ENCODE measurements at regions not wholly inside any gene's neighbourhood (a gene's known extent, or its start where the extent isn't known, plus 50 kb on each side); places are given as distances from the start of the nearest gene placed in this dataset.
"Not testable (repeated sequence)": the region's sequence is repeated elsewhere in the genome, so short reads cannot be mapped to it uniquely, and the experiment has no call there.

DNA sequence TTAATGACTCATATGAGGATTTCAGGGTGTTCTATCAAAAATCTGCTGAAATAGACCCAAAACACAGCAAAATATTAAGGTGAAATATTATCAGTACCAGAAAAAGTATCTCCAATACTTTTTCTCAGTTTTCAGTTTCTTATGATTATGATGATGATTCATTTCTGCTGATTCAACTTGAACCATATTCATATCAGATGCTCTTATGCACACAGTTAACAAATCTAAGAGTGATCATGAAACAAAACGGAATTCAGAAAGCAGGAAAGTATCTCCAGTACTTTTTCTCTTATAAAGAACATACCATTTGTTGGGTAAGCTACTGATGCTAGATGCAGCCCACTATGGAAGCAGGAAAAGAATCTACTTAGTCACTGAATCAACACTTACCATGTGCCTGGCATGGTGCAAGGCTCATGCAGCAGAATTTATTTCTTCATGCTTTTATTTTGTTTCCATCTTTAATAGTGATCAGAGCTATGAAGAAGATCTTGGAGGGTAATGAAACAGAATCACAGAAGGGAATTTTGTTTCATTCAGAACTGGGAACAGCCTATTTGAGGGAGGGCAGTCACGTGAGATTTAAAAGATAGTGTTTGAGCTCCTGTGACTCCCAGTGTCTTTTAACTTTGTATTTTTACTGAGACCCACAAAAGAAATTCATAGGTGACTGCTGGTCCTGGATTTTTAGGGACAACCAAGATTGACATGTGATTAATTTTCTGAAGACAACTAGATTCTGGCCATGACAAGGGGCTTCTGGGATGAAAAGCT lies 480.6 kb downstream of the SETD4 start:
- DNase-seq (ENCODE audit: low spot score) (no peak), ATAC-seq (no peak)

DNA sequence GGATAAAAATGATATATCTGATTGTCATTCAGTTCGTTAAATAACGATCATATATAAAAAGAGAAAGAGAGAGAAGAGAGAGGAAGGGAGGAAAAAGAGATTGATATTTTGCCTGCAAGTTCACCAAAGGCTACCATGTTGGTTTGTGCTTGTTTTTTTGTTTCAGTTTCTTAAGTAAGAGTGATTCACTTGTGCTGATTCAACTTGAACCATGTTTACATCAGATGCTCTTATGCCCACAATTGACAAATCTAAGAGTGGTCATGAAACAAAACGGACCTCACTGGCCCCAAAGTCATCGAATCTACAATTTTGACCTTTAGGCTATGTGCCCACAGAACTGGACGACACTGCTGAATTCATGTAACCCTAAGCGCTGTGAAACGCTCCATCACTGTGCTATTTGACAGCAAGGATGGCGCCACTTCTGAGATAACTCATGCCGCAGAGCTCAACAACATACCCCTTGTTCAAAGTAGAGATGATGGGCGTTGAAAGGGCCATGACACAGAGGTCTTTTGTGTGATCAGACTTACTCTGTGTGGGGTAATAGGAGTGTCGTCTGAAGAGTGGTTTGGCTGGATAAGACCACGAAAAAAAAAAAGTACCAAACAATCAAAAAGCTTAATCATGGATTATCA lies 481.4 kb downstream of the SETD4 start:
- ATAC-seq, result no peak
- no peak for DNase-seq (ENCODE audit: low spot score)

DNA sequence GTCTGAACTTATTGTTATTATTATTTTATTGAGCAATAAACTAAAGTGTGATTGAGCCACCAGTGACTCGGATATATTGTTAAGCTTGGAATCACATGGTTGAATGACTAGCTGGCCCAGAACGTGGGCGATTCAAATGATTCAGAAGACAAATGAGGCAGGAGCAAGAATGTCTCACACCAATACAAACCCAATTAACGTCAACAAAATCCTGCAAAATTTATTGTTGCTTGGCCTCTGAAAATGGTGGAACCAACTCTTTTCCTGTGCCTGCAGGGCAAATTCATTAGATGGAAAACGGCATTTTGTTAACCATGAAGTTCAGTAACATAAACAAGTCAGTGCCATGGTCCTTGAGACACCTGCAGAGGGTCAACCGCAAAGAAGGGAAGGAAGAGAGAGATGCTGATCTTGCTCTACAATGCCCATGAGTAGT lies 482.0 kb downstream of the SETD4 start:
- DNase-seq (ENCODE audit: low spot score) (no peak), ATAC-seq (no peak)

DNA sequence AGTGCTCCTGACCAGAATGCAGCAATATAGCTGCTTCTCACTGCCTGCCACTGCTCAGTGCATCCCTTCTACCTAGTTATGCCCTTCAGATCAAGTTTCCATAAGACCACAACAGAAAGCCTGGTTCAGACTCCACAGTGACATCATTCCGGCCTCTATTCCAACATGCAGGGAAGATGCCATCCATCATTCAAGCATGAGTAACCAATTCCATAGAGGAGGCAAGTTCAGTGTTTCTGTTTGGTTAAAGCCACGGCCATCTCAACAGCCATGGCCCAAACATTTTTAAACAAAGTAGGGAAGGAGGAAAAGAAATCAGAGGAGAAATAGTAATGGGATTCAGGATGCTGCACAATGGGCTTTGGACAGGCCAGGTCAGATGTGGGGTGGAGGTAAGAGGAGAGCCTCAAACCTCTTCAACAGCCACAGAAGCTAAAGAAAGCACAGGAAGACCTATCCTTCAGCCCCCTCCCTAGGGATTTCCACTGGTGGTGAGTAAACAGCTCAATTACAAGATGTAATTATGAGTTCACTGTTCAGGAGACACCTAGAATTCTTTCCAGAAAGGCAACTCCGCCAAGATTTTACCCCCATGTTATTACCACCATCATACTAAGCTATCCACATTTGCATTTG lies 484.9 kb downstream of the SETD4 start:
- ATAC-seq, result no peak
- DNase-seq (ENCODE audit: low spot score), result no peak

DNA sequence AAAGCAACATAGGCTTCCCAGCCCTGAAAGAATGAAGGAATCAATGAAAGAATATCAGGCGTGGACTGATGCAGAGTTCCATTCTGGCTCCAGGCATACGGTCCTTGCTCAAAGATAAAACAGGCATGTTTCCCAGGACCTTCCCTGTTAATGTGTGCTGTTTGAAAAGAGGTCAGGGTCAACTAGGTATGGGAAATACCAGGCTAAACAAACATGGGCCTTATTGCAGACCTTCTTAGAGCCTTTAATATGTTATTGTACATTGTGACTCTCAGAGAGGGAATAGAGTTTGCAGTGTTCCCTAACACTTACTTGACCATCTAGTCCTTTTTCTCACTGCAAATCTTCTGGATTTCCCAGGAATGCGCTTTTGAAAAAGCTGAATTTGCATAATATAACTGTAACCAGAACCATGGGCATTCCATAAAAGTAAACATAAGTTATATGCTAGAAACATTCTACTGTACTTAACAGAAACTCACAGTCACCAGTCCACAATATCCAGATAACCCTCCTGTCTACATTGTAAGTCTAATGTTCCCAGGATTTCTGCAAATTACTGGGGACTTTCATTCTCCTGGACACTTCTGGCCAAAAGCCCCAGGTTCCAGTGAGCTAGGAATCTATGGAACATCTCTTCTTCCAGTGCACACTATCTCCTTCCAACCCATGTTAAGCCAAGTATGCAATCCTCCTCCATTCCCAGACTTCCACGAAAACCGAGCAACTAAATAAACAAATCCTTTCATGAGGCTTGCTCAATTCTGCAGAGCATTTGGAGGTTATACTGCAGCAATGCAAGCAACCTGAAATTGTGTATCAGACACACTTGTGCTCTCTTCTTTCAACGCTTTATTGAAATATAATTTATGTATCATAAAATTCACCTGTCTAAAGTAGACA lies 486.6 kb downstream of the SETD4 start:
- peak; percentile 71 for ATAC-seq
- DNase-seq (ENCODE audit: low spot score), result no peak

DNA sequence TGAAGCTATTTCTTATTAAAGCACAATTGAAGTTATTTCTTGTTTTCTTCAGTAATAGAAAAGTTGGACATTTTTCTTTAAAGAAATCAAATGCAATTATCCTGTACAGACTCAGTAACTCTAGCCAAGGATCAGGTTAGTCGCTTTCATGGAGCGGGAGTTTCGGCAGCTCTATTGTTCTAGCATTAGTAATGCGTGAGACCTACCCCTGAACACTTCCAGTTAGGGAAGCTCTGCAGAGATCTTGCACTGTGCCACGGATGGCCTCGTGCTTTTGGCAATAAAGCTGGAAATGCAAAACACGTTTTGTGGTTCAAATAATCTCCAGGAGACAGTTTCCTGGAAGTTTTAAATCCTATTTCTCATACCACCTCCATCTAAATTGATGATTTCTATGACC lies 488.4 kb downstream of the SETD4 start:
- no peak for ATAC-seq
- no peak for DNase-seq (ENCODE audit: low spot score)

DNA sequence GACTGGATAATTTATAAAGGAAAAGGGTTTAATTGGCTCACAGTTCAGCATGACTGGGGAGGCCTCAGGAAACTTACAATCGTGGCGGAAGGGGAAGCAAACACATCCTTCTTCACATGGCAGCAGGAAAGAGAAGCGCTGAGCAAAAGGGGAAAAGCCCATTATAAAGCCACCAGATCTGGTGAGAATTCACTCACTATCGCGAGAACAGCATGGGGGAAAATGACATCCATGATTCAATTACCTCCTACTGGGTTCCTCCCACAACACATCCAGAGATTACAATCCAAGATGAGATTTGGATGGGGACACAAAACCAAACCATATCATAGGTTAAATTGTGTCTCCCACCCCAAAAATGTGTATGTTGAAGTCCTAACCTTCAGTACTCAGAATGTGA lies 491.7 kb downstream of the SETD4 start:
- DNase-seq (ENCODE audit: low spot score) (no peak), ATAC-seq (no peak)

DNA sequence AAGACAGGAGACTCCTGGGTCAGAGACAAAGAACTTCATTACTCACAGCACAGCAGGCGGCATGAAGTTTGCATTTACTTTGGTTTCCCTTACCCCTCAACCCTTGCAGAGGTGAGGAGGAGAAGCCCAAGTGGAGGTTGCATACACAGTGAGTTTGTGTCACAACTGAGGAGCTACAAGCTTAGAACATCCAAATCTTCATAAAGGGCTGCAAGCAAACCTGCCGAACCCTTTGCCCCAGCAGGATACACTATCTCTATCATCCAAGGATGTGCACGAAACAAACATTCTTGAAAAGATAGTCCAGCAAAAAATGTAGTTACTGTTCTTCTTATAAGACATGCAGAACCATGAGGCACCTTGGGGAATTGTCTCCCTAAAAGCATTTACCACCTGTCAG lies 493.5 kb downstream of the SETD4 start:
- no peak for DNase-seq (ENCODE audit: low spot score)
- no peak for ATAC-seq

DNA sequence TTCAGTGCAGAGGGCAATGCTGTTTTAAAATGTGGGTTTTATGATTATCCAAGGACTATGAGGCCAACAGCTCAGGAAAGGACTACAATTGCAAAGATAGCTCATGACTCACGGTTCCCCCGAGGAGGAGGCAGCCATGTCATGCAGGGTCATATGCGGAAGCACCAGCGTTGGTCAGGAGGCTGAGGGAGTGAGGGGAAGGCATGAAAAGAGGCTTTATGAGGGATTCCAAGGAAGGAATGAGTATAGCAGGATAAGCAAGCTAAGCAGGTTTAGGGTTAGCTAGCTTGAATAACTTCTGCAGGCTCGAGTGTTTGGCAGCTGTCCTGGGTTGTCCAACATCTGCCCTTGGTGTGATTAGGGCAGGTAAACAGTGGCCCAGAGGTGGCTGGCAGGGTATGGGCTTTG lies 495.1 kb downstream of the SETD4 start:
- ATAC-seq (peak; percentile 23), DNase-seq (ENCODE audit: low spot score) (no peak)

DNA sequence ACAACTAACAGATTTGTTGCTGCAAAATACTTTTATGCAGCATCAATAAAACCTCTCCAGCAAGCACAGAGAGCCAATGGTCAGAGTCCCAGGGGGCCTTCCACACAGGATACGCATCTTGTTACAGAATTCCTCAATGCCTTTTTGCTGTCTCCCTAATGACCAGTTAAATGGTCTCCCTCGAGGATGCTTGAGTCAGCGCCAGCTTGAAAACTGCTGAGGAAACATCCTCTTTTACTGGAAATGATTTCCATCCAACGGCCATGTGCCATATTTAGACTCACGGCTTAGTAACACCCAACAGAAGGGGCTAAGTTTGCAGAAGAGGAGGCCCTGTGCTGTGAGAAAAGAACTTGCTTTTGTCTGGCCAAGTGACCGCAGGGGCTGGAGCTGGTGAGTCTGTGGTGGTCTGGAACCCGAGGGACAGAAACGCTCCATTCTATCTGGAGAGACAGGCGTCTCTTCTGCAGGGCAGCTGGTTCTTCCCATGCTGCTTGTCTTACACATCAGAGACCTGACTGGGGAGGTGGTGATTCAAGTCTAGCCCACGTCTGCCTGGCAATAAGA lies 496.4 kb downstream of the SETD4 start:
- ATAC-seq (no peak), DNase-seq (ENCODE audit: low spot score) (no peak)

DNA sequence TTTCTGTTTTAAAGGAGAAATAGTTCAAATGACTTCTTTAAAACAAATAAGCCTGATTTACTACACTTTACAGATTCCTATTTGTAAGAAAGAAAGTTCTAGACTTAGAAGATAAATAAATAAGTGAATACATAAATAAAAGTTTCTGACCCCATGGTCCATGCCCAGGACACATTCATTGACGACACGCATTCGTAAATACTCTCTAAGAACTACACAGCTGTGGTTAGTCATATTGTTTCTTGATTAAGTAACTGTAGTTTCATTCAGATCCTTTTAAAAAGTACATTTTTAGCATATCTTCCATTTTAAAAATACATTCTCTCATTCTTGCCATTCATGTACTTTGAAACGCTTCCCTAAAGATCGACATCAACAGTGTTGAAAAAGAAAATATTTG lies 497.4 kb downstream of the SETD4 start:
- ATAC-seq, result no peak
- DNase-seq (ENCODE audit: low spot score), result no peak

DNA sequence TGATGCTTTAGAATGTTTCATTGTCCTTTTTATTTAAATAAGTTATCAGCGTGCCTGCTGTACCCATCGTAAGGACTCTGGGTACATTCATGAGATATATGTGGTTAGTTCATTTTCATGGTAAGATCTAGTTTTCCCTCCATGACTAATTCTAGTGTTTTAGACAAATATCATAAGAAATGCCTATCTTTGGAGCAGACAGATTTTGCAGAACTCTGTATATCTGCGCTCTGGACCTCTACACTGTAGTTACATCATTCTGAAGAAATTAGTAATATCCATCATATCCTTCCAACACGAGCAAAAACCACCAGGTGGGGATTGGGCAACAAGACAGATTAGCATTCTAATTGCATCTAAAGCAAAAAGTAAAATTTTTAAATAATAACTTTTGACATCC lies 499.2 kb downstream of the SETD4 start:
- ATAC-seq (no peak), DNase-seq (ENCODE audit: low spot score) (no peak)

DNA sequence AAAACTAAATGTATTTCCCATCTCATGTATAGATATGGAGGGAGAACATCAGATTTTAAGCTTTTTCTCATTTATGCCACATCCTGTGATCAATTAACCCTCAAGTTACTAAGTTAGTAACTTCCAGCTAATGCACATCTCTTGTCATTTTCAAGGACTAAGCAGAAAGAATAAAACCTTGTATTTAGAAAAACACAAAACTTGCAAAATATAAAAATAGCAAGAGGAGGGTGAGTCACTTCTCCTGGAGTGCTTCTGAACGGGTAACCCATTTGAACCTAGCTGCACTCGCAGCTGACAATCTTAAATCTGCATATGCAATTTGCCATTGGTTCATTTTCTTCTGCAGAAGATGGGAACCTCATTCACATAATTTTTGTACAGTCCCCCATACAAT lies 500.5 kb downstream of the SETD4 start:
- DNase-seq (ENCODE audit: low spot score), result no peak
- ATAC-seq, result no peak

DNA sequence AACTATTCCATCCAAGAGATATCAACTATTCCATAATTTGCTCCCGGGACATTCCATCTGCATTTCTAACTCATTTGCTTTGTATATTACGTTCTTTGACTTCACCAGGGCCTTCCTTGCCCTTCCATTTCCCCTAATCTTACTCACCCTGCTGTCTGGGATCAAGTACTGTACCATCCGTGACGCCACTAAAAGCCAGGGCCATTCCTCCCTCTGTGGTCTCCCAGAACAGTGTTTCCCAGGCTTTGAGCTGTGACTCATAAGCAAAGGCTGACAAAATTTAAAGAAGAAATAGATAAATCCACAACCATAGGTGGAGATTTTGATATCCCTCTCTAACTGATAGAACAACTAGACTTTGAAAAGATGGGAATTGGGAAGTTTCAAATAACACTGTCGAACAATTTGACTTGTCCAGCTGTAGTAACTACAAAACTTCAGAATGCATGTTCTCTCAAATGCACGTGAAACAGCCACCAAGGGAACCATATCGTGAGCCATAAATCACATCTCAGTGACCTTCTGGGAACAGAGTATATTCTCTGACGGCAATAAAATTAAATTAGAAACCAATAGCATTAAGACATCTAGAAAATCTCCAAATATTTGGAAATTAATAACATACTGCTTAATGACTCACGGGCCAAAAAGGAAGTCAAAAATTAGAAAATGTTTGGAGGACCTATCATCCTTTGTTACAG lies 501.0 kb downstream of the SETD4 start:
- no peak for ATAC-seq
- DNase-seq (ENCODE audit: low spot score), result no peak

DNA sequence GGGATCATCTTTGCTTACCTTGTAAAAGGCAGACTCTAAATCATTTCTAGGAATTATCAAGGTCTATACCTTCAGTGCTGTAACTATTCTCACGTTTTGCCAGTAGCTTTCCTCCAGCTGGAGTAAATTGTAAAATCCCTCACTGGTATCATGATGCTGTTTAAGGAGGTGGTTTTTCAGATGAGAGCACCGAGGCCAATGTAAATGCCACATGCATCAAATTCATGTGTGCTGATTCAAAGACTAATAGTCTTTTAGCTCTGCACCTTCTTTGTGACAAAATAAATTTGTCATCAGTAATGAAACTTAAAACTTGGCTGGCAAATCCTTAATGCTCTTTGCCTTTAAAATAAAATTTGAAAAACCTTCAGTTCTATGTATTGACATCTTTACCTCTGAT lies 503.8 kb downstream of the SETD4 start:
- ATAC-seq (no peak), DNase-seq (ENCODE audit: low spot score) (no peak)

DNA sequence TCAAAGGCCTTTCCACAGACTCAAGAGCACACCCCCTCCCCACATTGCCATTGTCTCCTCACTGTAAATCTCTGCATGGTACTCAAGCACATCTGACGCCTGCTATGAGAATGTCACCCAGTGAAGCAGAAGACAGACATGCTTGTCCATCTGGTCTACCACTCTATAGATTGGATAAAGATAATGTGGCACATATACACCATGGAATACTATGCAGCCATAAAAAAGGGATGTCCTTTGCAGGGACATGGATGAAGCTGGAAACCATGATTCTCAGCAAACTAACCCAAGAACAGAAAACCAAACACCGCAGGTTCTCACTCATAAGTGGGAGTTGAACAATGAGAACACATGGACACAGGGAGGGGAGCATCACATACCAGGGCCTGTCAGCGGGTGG lies 503.4 kb upstream of the RUNX1 start:
- not testable (repeated sequence) for ATAC-seq; DNase-seq (ENCODE audit: low spot score)

DNA sequence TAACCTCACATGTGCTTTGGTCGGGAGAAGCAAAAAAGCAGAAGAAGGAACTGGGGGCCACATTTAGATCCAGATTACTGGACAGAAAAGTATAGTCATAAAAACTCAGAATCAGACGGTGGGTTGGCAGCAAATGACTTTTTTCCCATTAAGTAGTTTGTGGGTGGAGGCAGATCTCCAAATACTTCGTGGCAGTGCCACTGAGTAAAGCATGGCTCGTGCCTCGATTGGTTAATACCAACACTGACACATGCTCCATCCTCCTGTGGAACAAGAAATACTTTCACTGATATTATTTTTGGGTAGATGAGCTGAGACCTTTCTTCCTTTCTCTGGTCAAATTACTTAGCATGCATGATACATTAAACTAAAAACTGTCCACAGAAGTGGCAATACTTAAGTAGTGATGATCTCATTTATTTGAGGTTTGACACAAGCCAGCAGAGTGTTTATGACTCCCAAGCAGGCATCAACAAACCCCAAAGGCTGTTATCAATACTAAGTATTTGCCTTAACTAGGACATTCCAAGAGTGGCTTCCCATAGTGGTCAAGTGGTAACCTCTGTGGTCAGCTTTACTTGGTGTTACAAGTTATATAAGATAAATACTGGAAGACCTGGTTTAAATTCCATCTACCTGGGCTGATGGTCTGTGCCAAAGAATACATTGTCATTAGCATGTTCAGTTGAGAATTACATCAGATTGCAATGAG lies 500.0 kb upstream of the RUNX1 start:
- ATAC-seq (no peak), DNase-seq (ENCODE audit: low spot score) (no peak)

DNA sequence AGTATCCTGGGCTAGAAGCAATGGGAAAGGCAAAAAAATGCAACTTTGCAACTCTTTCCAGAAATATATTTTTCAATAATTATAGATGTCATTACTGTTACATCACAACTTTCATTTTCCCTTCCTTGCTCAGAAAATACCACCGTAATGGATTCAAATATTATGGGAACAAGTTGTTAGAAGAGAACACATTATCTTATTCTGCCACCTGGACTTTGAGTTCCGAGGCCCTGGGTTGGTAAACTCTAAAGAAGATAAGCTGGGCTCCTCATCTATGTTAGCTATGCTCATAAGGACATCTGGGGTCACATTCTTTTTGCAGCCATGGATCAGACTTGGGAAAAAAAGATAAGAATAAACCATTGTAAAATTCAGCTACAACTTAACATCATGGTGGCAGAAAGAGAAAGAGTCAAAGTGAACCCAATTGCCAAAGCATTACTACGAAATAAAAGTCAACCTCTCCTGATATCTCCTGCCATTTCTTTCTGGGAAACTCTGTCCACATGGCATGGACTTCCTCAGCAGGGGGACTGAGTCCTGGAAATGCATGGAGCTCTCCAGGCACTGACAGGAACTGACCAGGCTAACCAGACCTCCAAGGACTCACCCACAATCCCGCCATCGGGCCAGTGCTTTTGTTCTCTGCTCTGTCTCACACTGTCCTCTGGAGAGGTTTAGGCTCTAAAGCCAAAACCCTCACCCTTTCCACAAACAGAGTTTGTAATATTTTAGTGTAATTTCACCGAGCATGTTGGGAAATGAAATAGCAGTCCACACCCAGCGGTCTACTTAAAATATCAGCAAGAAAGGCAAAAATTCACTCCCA lies 499.1 kb upstream of the RUNX1 start:
- no peak for DNase-seq (ENCODE audit: low spot score)
- ATAC-seq, result no peak

DNA sequence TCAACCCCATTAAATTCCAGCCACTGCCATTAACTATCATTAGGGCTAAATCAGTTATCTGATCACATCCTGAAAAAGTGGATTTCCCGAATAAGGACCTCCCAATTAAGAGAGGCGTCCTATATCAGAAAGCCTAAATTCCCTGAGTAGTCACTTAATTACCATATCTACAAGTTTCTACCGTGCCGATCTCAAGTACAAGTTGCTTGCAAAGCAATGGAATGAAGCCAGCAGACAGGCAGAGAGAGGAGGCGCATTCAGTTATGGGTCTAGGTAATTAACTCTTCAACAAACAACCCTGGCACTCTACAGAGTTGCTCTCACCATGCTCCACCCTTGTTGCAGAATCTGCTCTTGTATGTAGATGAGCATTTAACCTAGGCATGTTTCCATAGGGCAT lies 494.6 kb upstream of the RUNX1 start:
- DNase-seq (ENCODE audit: low spot score) (no peak), ATAC-seq (no peak)
